SJCRH30 (cell line): ENCODE measurements at regions not wholly inside any gene's neighbourhood (a gene's known extent, or its start where the extent isn't known, plus 50 kb on each side); places are given as distances from the start of the nearest gene placed in this dataset.
A peak's percentile ranks its signal among the peaks of the same experiment; 100 is the strongest.

Experiments used
- DNase-seq, 2 experiments: peaks; one replicate each; pipeline ENCODE4 v3.0.0-alpha.2; 2015 to 2020
- H3K27ac ChIP-seq: fragments of 250-450 bp; sonication (Bioruptor Pico); 2 replicates; pipeline ENCODE4 v1.5.1; 2020; ENCODE audit warnings: mild to moderate bottlenecking, moderate library complexity
- H3K27me3 ChIP-seq: fragments of 250-450 bp; sonication (Bioruptor Pico); 2 replicates; pipeline ENCODE4 v1.5.1; 2020; ENCODE audit warnings: mild to moderate bottlenecking, moderate library complexity
- H3K36me3 ChIP-seq: fragments of 250-450 bp; sonication (Bioruptor Pico); 2 replicates; pipeline ENCODE4 v1.5.1; 2020; ENCODE audit warnings: mild to moderate bottlenecking, moderate library complexity
- H3K4me1 ChIP-seq: fragments of 250-450 bp; sonication (Bioruptor Pico); 2 replicates; pipeline ENCODE4 v1.5.1; 2020; ENCODE audit warnings: mild to moderate bottlenecking, moderate library complexity
- H3K4me3 ChIP-seq: fragments of 250-450 bp; sonication (Bioruptor Pico); 2 replicates; pipeline ENCODE4 v1.5.1; 2020; ENCODE audit warnings: mild to moderate bottlenecking, moderate library complexity
- H3K9me3 ChIP-seq: fragments of 250-450 bp; sonication (Bioruptor Pico); replicated peaks from 2 replicates; pipeline ENCODE4 v1.5.1; 2020; ENCODE audit warnings: mild to moderate bottlenecking, moderate library complexity

- Histone ChIP-seq H3K9me3 (no peaks in the 10 kb centered on the region), H3K27me3 (no peaks in the 10 kb centered on the region), H3K4me3 (no peak overlapping the region), H3K36me3 (no peaks in the 10 kb centered on the region), H3K27ac (no peak overlapping the region), H3K4me1 (no peaks in the 10 kb centered on the region)
- DNase-seq = no peak
These were observed 190.0 kb downstream of the CYRIA start for GRCh38 chr2:16475586-16475985.

GRCh38 chr2:16473575-16473974 lies 192.1 kb downstream of the CYRIA start:
- no peaks in the 10 kb centered on the region for H3K4me1 ChIP-seq
- H3K27me3 ChIP-seq = no peaks in the 10 kb centered on the region

GRCh38 chr2:16470936-16471490 lies 194.6 kb downstream of the CYRIA start:
- Histone ChIP-seq H3K27me3 (no peaks in the 10 kb centered on the region), H3K27ac (no peak overlapping the region), H3K36me3 (no peaks in the 10 kb centered on the region), H3K4me3 (no peak overlapping the region), H3K9me3 (no peaks in the 10 kb centered on the region), H3K4me1 (peaks cover 7% of the 10 kb centered on the region; the same call in 1 of the 2 replicates)
- no peak for DNase-seq

More at GRCh38 chr2:16473575-16473974, 192.1 kb downstream of the CYRIA start:
- H3K36me3 ChIP-seq = no peaks in the 10 kb centered on the region
- no peak overlapping the region for H3K4me3 ChIP-seq
- H3K9me3 ChIP-seq = no peaks in the 10 kb centered on the region
- H3K27ac ChIP-seq = no peak overlapping the region
- DNase-seq = no peak

GRCh38 chr2:16466821-16467151 lies 198.8 kb downstream of the CYRIA start:
- no peak for DNase-seq
- no peaks in the 10 kb centered on the region for H3K36me3 ChIP-seq
- no peaks in the 10 kb centered on the region for H3K9me3 ChIP-seq
- H3K4me1 ChIP-seq = peaks cover 14% of the 10 kb centered on the region; the same call in 1 of the 2 replicates
- H3K4me3 ChIP-seq = no peak overlapping the region
- peak overlapping the region; percentile 7; the same call in 1 of the 2 replicates for H3K27ac ChIP-seq
- no peaks in the 10 kb centered on the region for H3K27me3 ChIP-seq

GRCh38 chr2:16466133-16466820 lies 199.4 kb downstream of the CYRIA start:
- H3K36me3 ChIP-seq = no peaks in the 10 kb centered on the region
- H3K27me3 ChIP-seq = no peaks in the 10 kb centered on the region
- no peaks in the 10 kb centered on the region for H3K9me3 ChIP-seq
- H3K4me1 ChIP-seq = peaks cover 14% of the 10 kb centered on the region; the same call in 1 of the 2 replicates
- peak; percentile 70 to 71 for DNase-seq
- no peak overlapping the region for H3K4me3 ChIP-seq
- peak overlapping the region; percentile 7; the same call in 1 of the 2 replicates for H3K27ac ChIP-seq

GRCh38 chr2:16464641-16465040 lies 201.0 kb downstream of the CYRIA start:
- no peak overlapping the region for H3K27ac ChIP-seq
- no peaks in the 10 kb centered on the region for H3K9me3 ChIP-seq
- DNase-seq = peak; percentile 11 to 50

GRCh38 chr2:16462958-16463357 lies 202.7 kb downstream of the CYRIA start:
- DNase-seq = peak in 1 of 2 experiments; percentile 21
- H3K36me3 ChIP-seq = no peaks in the 10 kb centered on the region
- H3K4me3 ChIP-seq = no peak overlapping the region
- no peaks in the 10 kb centered on the region for H3K27me3 ChIP-seq
- H3K9me3 ChIP-seq = no peaks in the 10 kb centered on the region
- H3K4me1 ChIP-seq = peaks cover 14% of the 10 kb centered on the region; the same call in 1 of the 2 replicates
- no peak overlapping the region for H3K27ac ChIP-seq

More at GRCh38 chr2:16464641-16465040, 201.0 kb downstream of the CYRIA start:
- H3K4me1 ChIP-seq = peaks cover 14% of the 10 kb centered on the region; the same call in 1 of the 2 replicates
- H3K4me3 ChIP-seq = no peak overlapping the region
- no peaks in the 10 kb centered on the region for H3K27me3 ChIP-seq
- H3K36me3 ChIP-seq = no peaks in the 10 kb centered on the region

- no peaks in the 10 kb centered on the region for H3K27me3 ChIP-seq
- H3K9me3 ChIP-seq = no peaks in the 10 kb centered on the region
- no peaks in the 10 kb centered on the region for H3K36me3 ChIP-seq
- no peak overlapping the region for H3K4me3 ChIP-seq
- DNase-seq = no peak
- H3K4me1 ChIP-seq = peaks cover 9% of the 10 kb centered on the region; the same call in 1 of the 2 replicates
- H3K27ac ChIP-seq = no peak overlapping the region
These were observed 204.0 kb downstream of the CYRIA start for GRCh38 chr2:16461672-16462071.

GRCh38 chr2:16459606-16460005 lies 206.0 kb downstream of the CYRIA start:
- no peak for DNase-seq
- no peaks in the 10 kb centered on the region for H3K36me3 ChIP-seq
- no peak overlapping the region for H3K4me3 ChIP-seq
- no peak overlapping the region for H3K27ac ChIP-seq
- H3K4me1 ChIP-seq = peaks cover 4% of the 10 kb centered on the region; the same call in 1 of the 2 replicates
- no peaks in the 10 kb centered on the region for H3K9me3 ChIP-seq
- H3K27me3 ChIP-seq = no peaks in the 10 kb centered on the region

- H3K4me3 ChIP-seq = no peak overlapping the region
These were observed 211.0 kb downstream of the CYRIA start for GRCh38 chr2:16454621-16455020.

GRCh38 chr2:16452123-16452522 lies 213.5 kb downstream of the CYRIA start:
- H3K9me3 ChIP-seq = no peaks in the 10 kb centered on the region
- H3K36me3 ChIP-seq = no peaks in the 10 kb centered on the region
- no peak overlapping the region for H3K4me3 ChIP-seq
- H3K27ac ChIP-seq = no peak overlapping the region
- DNase-seq = no peak
- no peaks in the 10 kb centered on the region; the same call in 1 of the 2 replicates for H3K27me3 ChIP-seq
- no peaks in the 10 kb centered on the region for H3K4me1 ChIP-seq

More at GRCh38 chr2:16454621-16455020, 211.0 kb downstream of the CYRIA start:
- Histone ChIP-seq H3K9me3 (no peaks in the 10 kb centered on the region), H3K27ac (no peak overlapping the region), H3K4me1 (no peaks in the 10 kb centered on the region), H3K36me3 (no peaks in the 10 kb centered on the region), H3K27me3 (no peaks in the 10 kb centered on the region; the same call in 1 of the 2 replicates)
- DNase-seq = no peak

- no peak overlapping the region for H3K27ac ChIP-seq
- no peaks in the 10 kb centered on the region for H3K36me3 ChIP-seq
- no peak overlapping the region for H3K4me3 ChIP-seq
- no peak for DNase-seq
- no peaks in the 10 kb centered on the region for H3K9me3 ChIP-seq
- no peaks in the 10 kb centered on the region; the same call in 1 of the 2 replicates for H3K27me3 ChIP-seq
- H3K4me1 ChIP-seq = no peaks in the 10 kb centered on the region
These were observed 218.9 kb downstream of the CYRIA start for GRCh38 chr2:16446706-16447105.

GRCh38 chr2:16442971-16443370 lies 222.7 kb downstream of the CYRIA start:
- no peaks in the 10 kb centered on the region for H3K36me3 ChIP-seq
- no peaks in the 10 kb centered on the region for H3K9me3 ChIP-seq
- no peaks in the 10 kb centered on the region for H3K27me3 ChIP-seq
- no peak overlapping the region for H3K4me3 ChIP-seq
- no peak for DNase-seq
- H3K4me1 ChIP-seq = no peaks in the 10 kb centered on the region
- H3K27ac ChIP-seq = no peak overlapping the region

GRCh38 chr2:16441431-16441830 lies 224.2 kb downstream of the CYRIA start:
- Histone ChIP-seq H3K4me1 (no peaks in the 10 kb centered on the region), H3K9me3 (no peaks in the 10 kb centered on the region), H3K27ac (no peak overlapping the region), H3K36me3 (no peaks in the 10 kb centered on the region), H3K4me3 (no peak overlapping the region), H3K27me3 (no peaks in the 10 kb centered on the region)
- no peak for DNase-seq

GRCh38 chr2:16440898-16441297 lies 224.7 kb downstream of the CYRIA start:
- H3K9me3 ChIP-seq = no peaks in the 10 kb centered on the region

More at GRCh38 chr2:16440898-16441297, 224.7 kb downstream of the CYRIA start:
- no peak for DNase-seq
- no peaks in the 10 kb centered on the region for H3K4me1 ChIP-seq
- H3K4me3 ChIP-seq = no peak overlapping the region
- no peaks in the 10 kb centered on the region for H3K36me3 ChIP-seq
- H3K27me3 ChIP-seq = no peaks in the 10 kb centered on the region
- H3K27ac ChIP-seq = no peak overlapping the region
